ENCODE measurements at regions not wholly inside any gene's neighbourhood (a gene's known extent, or its start where the extent isn't known, plus 50 kb on each side); places are given as distances from the start of the nearest gene placed in this dataset.

GRCh38 chr13:86052141-86052540 is 252.9 kb upstream of the SLITRK6 start:
- ATAC-seq (no peak), DNase-seq (ENCODE audit: low read depth, low spot score) (no peak)
- Histone ChIP-seq H3K27me3 (ENCODE audit: control insufficient read depth, insufficient read depth, low read length) (no peaks in the 10 kb centered on the region), H3K27ac (ENCODE audit: low read length) (peak overlapping the region; percentile 20; the same call in 1 of the 2 replicates), H3K4me3 (ENCODE audit: low read depth in 2 of 2, low read length in 2 of 2) (no peak overlapping the region), H3K4me1 (ENCODE audit: control insufficient read depth, insufficient read depth, low read length) (no peaks in the 10 kb centered on the region; the same call in 1 of the 2 replicates), H3K36me3 (ENCODE audit: control insufficient read depth, insufficient read depth, low read length) (no peaks in the 10 kb centered on the region), H3K9me3 (ENCODE audit: control insufficient read depth, insufficient read depth, low read depth, low read length) (no peaks in the 10 kb centered on the region)
- intact Hi-C loops (cut with micrococcal nuclease; ENCODE audit: unreplicated experiment) (no loop called here), in situ Hi-C loops (cut with HindIII; ENCODE audit: low pct_unique_long_range_greater_than_20kb, low sequenced_read_pairs) (no loop called here)
- BruUV-seq (replicated peaks) = no TSS peak
- POLR2A ChIA-PET = no interaction called here
- no peak for TF ChIP-seq REST (IDR thresholded peaks at IDR 0.05; ENCODE audit: insufficient read depth in 1 of 2, low read depth in 2 of 2, low read length in 1 of 2)
- no peak for TF ChIP-seq SIN3A (IDR thresholded peaks at IDR 0.05; ENCODE audit: borderline replicate concordance, insufficient read depth, low read depth, low read length)
- TF ChIP-seq POLR2AphosphoS5 (IDR thresholded peaks at IDR 0.05; ENCODE audit: low read depth, low read length) = no peak
- TF ChIP-seq CTCF (IDR thresholded peaks at IDR 0.05) = no peak
- no peak for TF ChIP-seq TCF7L2 (IDR thresholded peaks at IDR 0.05; ENCODE audit: low read depth, low read length)
- CTCF ChIA-PET = no interaction called here

- Histone ChIP-seq H3K27ac (ENCODE audit: low read length) (peak overlapping the region; percentile 44; the same call in 1 of the 2 replicates), H3K4me1 (ENCODE audit: control insufficient read depth, insufficient read depth, low read length) (no peaks in the 10 kb centered on the region; the same call in 1 of the 2 replicates), H3K27me3 (ENCODE audit: control insufficient read depth, insufficient read depth, low read length) (no peaks in the 10 kb centered on the region), H3K9me3 (ENCODE audit: control insufficient read depth, insufficient read depth, low read depth, low read length) (no peaks in the 10 kb centered on the region), H3K4me3 (ENCODE audit: low read depth in 2 of 2, low read length in 2 of 2) (no peak overlapping the region), H3K36me3 (ENCODE audit: control insufficient read depth, insufficient read depth, low read length) (no peaks in the 10 kb centered on the region)
- intact Hi-C loops (cut with micrococcal nuclease; ENCODE audit: unreplicated experiment) (no loop called here), in situ Hi-C loops (cut with HindIII; ENCODE audit: low pct_unique_long_range_greater_than_20kb, low sequenced_read_pairs) (no loop called here)
- DNase-seq (ENCODE audit: low read depth, low spot score) (no peak), ATAC-seq (peak; percentile 51; the same call in 1 of the 2 replicates)
- no peak for TF ChIP-seq POLR2AphosphoS5 (IDR thresholded peaks at IDR 0.05; ENCODE audit: low read depth, low read length)
- TF ChIP-seq SIN3A (IDR thresholded peaks at IDR 0.05; ENCODE audit: borderline replicate concordance, insufficient read depth, low read depth, low read length) = no peak
- no peak for TF ChIP-seq REST (IDR thresholded peaks at IDR 0.05; ENCODE audit: insufficient read depth in 1 of 2, low read depth in 2 of 2, low read length in 1 of 2)
- TF ChIP-seq TCF7L2 (IDR thresholded peaks at IDR 0.05; ENCODE audit: low read depth, low read length) = no peak
- TF ChIP-seq CTCF (IDR thresholded peaks at IDR 0.05) = no peak
- BruUV-seq (replicated peaks) = no TSS peak
- POLR2A ChIA-PET = no interaction called here
- CTCF ChIA-PET = no interaction called here
These were observed 252.2 kb upstream of the SLITRK6 start for GRCh38 chr13:86051134-86052103.
